Calu3 (cell line): ENCODE measurements at regions not wholly inside any gene's neighbourhood (a gene's known extent, or its start where the extent isn't known, plus 50 kb on each side); places are given as distances from the start of the nearest gene placed in this dataset.
A peak's percentile ranks its signal among the peaks of the same experiment; 100 is the strongest.

Experiments used
- BruUV-seq: library from RNA; stranded (reverse); fragments of 400-500 nt; replicated peaks from 2 replicates; lab custom pipeline; 2021; lab: Mats Ljungman, UMichigan
- CTCF ChIA-PET: fragments of 300-600 bp; sonication (Branson Sonifier 250); formaldehyde crosslinking; loops from one replicate; lab custom pipeline; 2022; ENCODE audit warnings: antibody characterized with exemption; lab: Charles Lee
- DNase-seq: peaks from one replicate; pipeline ENCODE4 v3.0.0; 2022
- H3K27ac Mint-ChIP-seq: one replicate; pipeline ENCODE4 v1.8.0; 2022; ENCODE audit warnings: mixed read lengths; ENCODE audit not compliant: unreplicated experiment
- H3K27me3 Mint-ChIP-seq: one replicate; pipeline ENCODE4 v1.8.0; 2022; ENCODE audit warnings: mixed read lengths; ENCODE audit not compliant: unreplicated experiment
- H3K36me3 Mint-ChIP-seq: one replicate; pipeline ENCODE4 v1.8.0; 2022; ENCODE audit warnings: mild to moderate bottlenecking, moderate library complexity, mixed read lengths; ENCODE audit not compliant: insufficient read depth, unreplicated experiment
- H3K4me1 Mint-ChIP-seq: one replicate; pipeline ENCODE4 v1.8.0; 2022; ENCODE audit warnings: mild to moderate bottlenecking, low read depth, mixed read lengths; ENCODE audit not compliant: unreplicated experiment
- H3K4me3 Mint-ChIP-seq: one replicate; pipeline ENCODE4 v1.8.0; 2022; ENCODE audit warnings: mild to moderate bottlenecking, low read depth, moderate library complexity, mixed read lengths; ENCODE audit not compliant: unreplicated experiment
- H3K9me3 Mint-ChIP-seq: one replicate; pipeline ENCODE4 v1.8.0; 2022; ENCODE audit warnings: low read depth, mixed read lengths; ENCODE audit not compliant: unreplicated experiment
- CTCF ChIP-seq: fragments of 200-600 bp; IDR thresholded peaks from one replicate; pipeline ENCODE4 v1.8.0; 2022; ENCODE audit warnings: antibody characterized with exemption; ENCODE audit not compliant: unreplicated experiment
- intact Hi-C: fragments of 100-400 bp; cut with micrococcal nuclease; formaldehyde crosslinking; loops from one replicate; pipeline ENCODE4 v1.10.0; 2022; ENCODE audit not compliant: unreplicated experiment

- no TSS peak for BruUV-seq
- H3K4me1 Mint-ChIP-seq, result no peaks in the 10 kb centered on the region
- peaks cover 85% of the 10 kb centered on the region for H3K27me3 Mint-ChIP-seq
- no peak for DNase-seq
- no peak overlapping the region for H3K4me3 Mint-ChIP-seq
- H3K9me3 Mint-ChIP-seq, result no peaks in the 10 kb centered on the region
- no peak for TF ChIP-seq CTCF
- intact Hi-C loops, result no loop called here
- no peaks in the 10 kb centered on the region for H3K36me3 Mint-ChIP-seq
- no peak overlapping the region for H3K27ac Mint-ChIP-seq
- CTCF ChIA-PET, result no interaction called here
Measured at GRCh38 chr9:87141124-87141523, 193.8 kb upstream of the GAS1 start.

GRCh38 chr9:87146933-87147332 is 199.6 kb upstream of the GAS1 start:
- peaks cover 64% of the 10 kb centered on the region for H3K27me3 Mint-ChIP-seq
- H3K4me1 Mint-ChIP-seq, result peaks cover 8% of the 10 kb centered on the region
- DNase-seq, result no peak
- H3K27ac Mint-ChIP-seq, result no peak overlapping the region
- no peak for TF ChIP-seq CTCF
- CTCF ChIA-PET, result no interaction called here
- intact Hi-C loops, result no loop called here
- no TSS peak for BruUV-seq
- H3K36me3 Mint-ChIP-seq, result peaks cover 6% of the 10 kb centered on the region
- no peak overlapping the region for H3K4me3 Mint-ChIP-seq
- no peaks in the 10 kb centered on the region for H3K9me3 Mint-ChIP-seq

- intact Hi-C loops, result no loop called here
- Mint-ChIP-seq H3K4me1 (peaks cover 8% of the 10 kb centered on the region), H3K27me3 (peaks cover 55% of the 10 kb centered on the region), H3K36me3 (peaks cover 6% of the 10 kb centered on the region), H3K27ac (no peak overlapping the region), H3K9me3 (no peaks in the 10 kb centered on the region), H3K4me3 (peak overlapping the region; percentile 81)
- no TSS peak for BruUV-seq
- CTCF ChIA-PET, result no interaction called here
- DNase-seq, result no peak
- TF ChIP-seq CTCF, result no peak
Measured at GRCh38 chr9:87147839-87148238, 200.5 kb upstream of the GAS1 start.

GRCh38 chr9:87148331-87149104 is 201.2 kb upstream of the GAS1 start:
- DNase-seq, result peak; percentile 64
- Mint-ChIP-seq H3K36me3 (peaks cover 6% of the 10 kb centered on the region), H3K9me3 (no peaks in the 10 kb centered on the region), H3K27me3 (peaks cover 55% of the 10 kb centered on the region), H3K27ac (peak overlapping the region; percentile 59), H3K4me3 (peak overlapping the region; percentile 81), H3K4me1 (peaks cover 8% of the 10 kb centered on the region)
- CTCF ChIA-PET, result no interaction called here
- no peak for TF ChIP-seq CTCF
- BruUV-seq, result no TSS peak
- intact Hi-C loops, result no loop called here
